Colonic mucosa (tissue), 4 donors: ENCODE measurements at regions not wholly inside any gene's neighbourhood (a gene's known extent, or its start where the extent isn't known, plus 50 kb on each side); places are given as distances from the start of the nearest gene placed in this dataset.

Experiments
- DNase-seq: peaks from one replicate; pipeline ENCODE4 v3.0.0-alpha.2; 2020
- H3K27ac ChIP-seq: fragments of 200-600 bp; one replicate; pipeline ENCODE4 v1.8.0; 2021
- H3K27me3 ChIP-seq: fragments of 200-600 bp; one replicate; pipeline ENCODE4 v1.8.0; 2021
- H3K36me3 ChIP-seq: fragments of 200-600 bp; one replicate; pipeline ENCODE4 v1.8.0; 2021
- H3K4me1 ChIP-seq: fragments of 200-600 bp; one replicate; pipeline ENCODE4 v1.8.0; 2021; ENCODE audit warnings: mild to moderate bottlenecking
- H3K4me3 ChIP-seq: fragments of 200-600 bp; one replicate; pipeline ENCODE4 v1.8.0; 2021
- H3K9ac ChIP-seq, 2 donors: one replicate each; pipeline ENCODE4 v1.7.0; 2013; ENCODE audit warnings: control low read depth in 2 of 2, low read depth in 2 of 2, low read length in 2 of 2
- H3K9me3 ChIP-seq: fragments of 200-600 bp; one replicate; pipeline ENCODE4 v1.8.0; 2021
- intact Hi-C: fragments of 100-400 bp; cut with DNase I; formaldehyde crosslinking; loops from one replicate; pipeline ENCODE4 v1.14.1; 2022
- TF ChIP-seq, protein P1 (sequence below): fragments of 200-600 bp; IDR thresholded peaks from one replicate; pipeline ENCODE4 v1.8.0; 2022; ENCODE audit warnings: antibody characterized with exemption, mild to moderate bottlenecking
- donor health status: healthy.
- donor health status: DM: no; HTN: no; CAD: no.
- donor health status: DM: no; HTN: no; CAD: no.

DNA sequence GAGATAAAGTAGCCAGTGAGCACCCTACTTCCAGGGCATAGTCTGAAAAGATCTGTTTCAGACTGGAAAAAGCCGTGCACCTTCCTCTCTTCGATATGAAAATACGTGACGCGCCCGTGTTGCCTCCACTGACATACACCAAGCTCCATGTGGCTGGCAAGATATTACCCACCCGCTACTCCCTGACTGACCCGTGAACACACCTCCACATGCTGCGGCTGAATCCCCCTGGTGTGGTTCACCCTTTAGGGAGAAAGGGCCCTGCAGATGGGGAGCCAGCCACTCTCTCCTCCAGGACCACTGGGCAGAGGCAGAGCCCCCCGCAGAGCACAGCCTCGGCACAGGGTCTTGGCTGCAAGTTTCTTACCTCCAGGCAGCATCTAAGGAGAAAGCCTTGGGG is 245.0 kb downstream of the BRD1 start:
- intact Hi-C loops: no loop called here

DNA sequence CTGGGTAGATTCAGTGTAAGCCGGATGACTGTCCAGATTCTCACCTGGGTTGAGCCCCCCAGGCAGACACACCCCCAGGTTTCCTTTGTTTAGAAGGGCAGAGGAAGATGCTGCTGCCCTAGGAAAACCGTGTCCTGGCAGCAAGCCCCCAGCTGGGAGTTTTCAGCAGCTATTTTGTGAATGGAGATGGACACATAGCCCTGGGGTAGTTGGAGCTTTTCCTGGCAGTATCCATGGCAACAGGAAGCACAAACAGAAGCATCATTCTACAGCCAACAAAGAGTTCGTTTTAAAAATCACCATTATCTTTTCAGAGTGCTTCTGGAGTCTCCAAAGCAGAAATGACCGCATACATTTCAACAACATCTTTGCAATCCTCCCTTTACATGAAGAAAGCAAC is 245.5 kb downstream of the BRD1 start:
- no peak overlapping the region for H3K27ac ChIP-seq
- TF ChIP-seq, protein P1, sequence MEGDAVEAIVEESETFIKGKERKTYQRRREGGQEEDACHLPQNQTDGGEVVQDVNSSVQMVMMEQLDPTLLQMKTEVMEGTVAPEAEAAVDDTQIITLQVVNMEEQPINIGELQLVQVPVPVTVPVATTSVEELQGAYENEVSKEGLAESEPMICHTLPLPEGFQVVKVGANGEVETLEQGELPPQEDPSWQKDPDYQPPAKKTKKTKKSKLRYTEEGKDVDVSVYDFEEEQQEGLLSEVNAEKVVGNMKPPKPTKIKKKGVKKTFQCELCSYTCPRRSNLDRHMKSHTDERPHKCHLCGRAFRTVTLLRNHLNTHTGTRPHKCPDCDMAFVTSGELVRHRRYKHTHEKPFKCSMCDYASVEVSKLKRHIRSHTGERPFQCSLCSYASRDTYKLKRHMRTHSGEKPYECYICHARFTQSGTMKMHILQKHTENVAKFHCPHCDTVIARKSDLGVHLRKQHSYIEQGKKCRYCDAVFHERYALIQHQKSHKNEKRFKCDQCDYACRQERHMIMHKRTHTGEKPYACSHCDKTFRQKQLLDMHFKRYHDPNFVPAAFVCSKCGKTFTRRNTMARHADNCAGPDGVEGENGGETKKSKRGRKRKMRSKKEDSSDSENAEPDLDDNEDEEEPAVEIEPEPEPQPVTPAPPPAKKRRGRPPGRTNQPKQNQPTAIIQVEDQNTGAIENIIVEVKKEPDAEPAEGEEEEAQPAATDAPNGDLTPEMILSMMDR: no peak
- no peak overlapping the region for H3K4me3 ChIP-seq
- H3K4me1 ChIP-seq: no peaks in the 10 kb centered on the region
- intact Hi-C loops: no loop called here
- no peaks in the 10 kb centered on the region for H3K9me3 ChIP-seq
- no peaks in the 10 kb centered on the region for H3K27me3 ChIP-seq
- no peak overlapping the region for H3K9ac ChIP-seq
- no peak for DNase-seq
- no peaks in the 10 kb centered on the region for H3K36me3 ChIP-seq

More for the DNA sequence above, 245.0 kb downstream of the BRD1 start:
- no peak overlapping the region for H3K9ac ChIP-seq
- H3K4me1 ChIP-seq: no peaks in the 10 kb centered on the region
- H3K27me3 ChIP-seq: no peaks in the 10 kb centered on the region
- TF ChIP-seq, protein P1: no peak
- H3K27ac ChIP-seq: no peak overlapping the region
- H3K4me3 ChIP-seq: no peak overlapping the region
- no peak for DNase-seq
- H3K36me3 ChIP-seq: no peaks in the 10 kb centered on the region
- H3K9me3 ChIP-seq: no peaks in the 10 kb centered on the region

- intact Hi-C loops: no loop called here
These were observed 247.6 kb downstream of the BRD1 start for GRCh38 chr22:49580024-49580423.

GRCh38 chr22:49577168-49578060 is 250.3 kb downstream of the BRD1 start:
- Histone ChIP-seq H3K9ac (no peak overlapping the region), H3K36me3 (no peaks in the 10 kb centered on the region), H3K27ac (no peak overlapping the region), H3K4me1 (no peaks in the 10 kb centered on the region), H3K9me3 (no peaks in the 10 kb centered on the region), H3K4me3 (no peak overlapping the region), H3K27me3 (no peaks in the 10 kb centered on the region)
- TF ChIP-seq, protein P1: no peak
- DNase-seq: no peak
- intact Hi-C loops: no loop called here

More at GRCh38 chr22:49580024-49580423, 247.6 kb downstream of the BRD1 start:
- Histone ChIP-seq H3K4me3 (no peak overlapping the region), H3K36me3 (no peaks in the 10 kb centered on the region), H3K9me3 (no peaks in the 10 kb centered on the region), H3K27me3 (no peaks in the 10 kb centered on the region), H3K9ac (no peak overlapping the region), H3K4me1 (no peaks in the 10 kb centered on the region), H3K27ac (no peak overlapping the region)
- TF ChIP-seq, protein P1: no peak
- no peak for DNase-seq

GRCh38 chr22:49576241-49577141 is 251.2 kb downstream of the BRD1 start:
- Histone ChIP-seq H3K36me3 (no peaks in the 10 kb centered on the region), H3K4me3 (no peak overlapping the region), H3K27me3 (no peaks in the 10 kb centered on the region), H3K9me3 (no peaks in the 10 kb centered on the region), H3K4me1 (no peaks in the 10 kb centered on the region), H3K9ac (no peak overlapping the region), H3K27ac (no peak overlapping the region)
- TF ChIP-seq, protein P1: no peak
- intact Hi-C loops: no loop called here
- DNase-seq: no peak
